ENCODE measurements at regions not wholly inside any gene's neighbourhood (a gene's known extent, or its start where the extent isn't known, plus 50 kb on each side); places are given as distances from the start of the nearest gene placed in this dataset.

GRCh38 chr9:119967867-119968535 is 598.8 kb upstream of the BRINP1 start:
- Histone ChIP-seq H3K36me3 (no peaks in the 10 kb centered on the region), H3K9me3 (replicated peaks) (no peaks in the 10 kb centered on the region), H3K4me1 (replicated peaks) (peaks cover 13% of the 10 kb centered on the region), H3K27me3 (replicated peaks) (no peaks in the 10 kb centered on the region), H3K27ac (no peak overlapping the region), H3K4me3 (no peak overlapping the region)
- DNase-seq (ENCODE audit: low read depth in 1 of 2, low spot score in 2 of 2) = no peak

- DNase-seq (ENCODE audit: low read depth in 1 of 2, low spot score in 2 of 2) = peak; percentile 81 to 89
- no peaks in the 10 kb centered on the region for H3K9me3 ChIP-seq (replicated peaks)
- H3K4me3 ChIP-seq = no peak overlapping the region
- peaks cover 17% of the 10 kb centered on the region for H3K4me1 ChIP-seq (replicated peaks)
- H3K36me3 ChIP-seq = no peaks in the 10 kb centered on the region
- no peaks in the 10 kb centered on the region for H3K27me3 ChIP-seq (replicated peaks)
- peak overlapping the region; percentile 84 for H3K27ac ChIP-seq
These were observed 594.6 kb upstream of the BRINP1 start for GRCh38 chr9:119963798-119964372.

- Histone ChIP-seq H3K27ac (peak overlapping the region; percentile 84), H3K36me3 (no peaks in the 10 kb centered on the region), H3K4me3 (no peak overlapping the region), H3K27me3 (replicated peaks) (no peaks in the 10 kb centered on the region), H3K9me3 (replicated peaks) (no peaks in the 10 kb centered on the region), H3K4me1 (replicated peaks) (peaks cover 17% of the 10 kb centered on the region)
- DNase-seq (ENCODE audit: low read depth in 1 of 2, low spot score in 2 of 2) = peak; percentile 75 to 82
These were observed 594.1 kb upstream of the BRINP1 start for GRCh38 chr9:119963258-119963797.

- Histone ChIP-seq H3K27me3 (replicated peaks) (no peaks in the 10 kb centered on the region), H3K4me1 (replicated peaks) (peaks cover 17% of the 10 kb centered on the region), H3K27ac (no peak overlapping the region), H3K4me3 (no peak overlapping the region), H3K9me3 (replicated peaks) (no peaks in the 10 kb centered on the region), H3K36me3 (no peaks in the 10 kb centered on the region)
- DNase-seq (ENCODE audit: low read depth in 1 of 2, low spot score in 2 of 2) = peak in 1 of 2 experiments; percentile 43
These were observed 592.7 kb upstream of the BRINP1 start for GRCh38 chr9:119961774-119962424.

- Histone ChIP-seq H3K9me3 (replicated peaks) (no peaks in the 10 kb centered on the region), H3K27me3 (replicated peaks) (no peaks in the 10 kb centered on the region), H3K4me1 (replicated peaks) (peaks cover 25% of the 10 kb centered on the region), H3K27ac (no peak overlapping the region), H3K36me3 (no peaks in the 10 kb centered on the region), H3K4me3 (no peak overlapping the region)
- DNase-seq (ENCODE audit: low read depth in 1 of 2, low spot score in 2 of 2) = no peak
These were observed 590.8 kb upstream of the BRINP1 start for GRCh38 chr9:119959846-119960545.

GRCh38 chr9:119956111-119956510 is 586.9 kb upstream of the BRINP1 start:
- no peaks in the 10 kb centered on the region for H3K27me3 ChIP-seq (replicated peaks)
- no peaks in the 10 kb centered on the region for H3K36me3 ChIP-seq
- no peak overlapping the region for H3K27ac ChIP-seq
- H3K4me1 ChIP-seq (replicated peaks) = peaks cover 28% of the 10 kb centered on the region
- no peaks in the 10 kb centered on the region for H3K9me3 ChIP-seq (replicated peaks)
- no peak for DNase-seq (ENCODE audit: low read depth in 1 of 2, low spot score in 2 of 2)
- no peak overlapping the region for H3K4me3 ChIP-seq

GRCh38 chr9:119955276-119955675 is 586.0 kb upstream of the BRINP1 start:
- DNase-seq (ENCODE audit: low read depth in 1 of 2, low spot score in 2 of 2) = peak in 1 of 2 experiments; percentile 38
- H3K4me3 ChIP-seq = no peak overlapping the region
- H3K4me1 ChIP-seq (replicated peaks) = peaks cover 35% of the 10 kb centered on the region
- no peaks in the 10 kb centered on the region for H3K36me3 ChIP-seq
- no peaks in the 10 kb centered on the region for H3K27me3 ChIP-seq (replicated peaks)
- H3K9me3 ChIP-seq (replicated peaks) = no peaks in the 10 kb centered on the region
- H3K27ac ChIP-seq = 0 out of 2 replicates have a peak overlapping the region, but pooled peaks have one; percentile 17

- Histone ChIP-seq H3K27me3 (replicated peaks) (no peaks in the 10 kb centered on the region), H3K9me3 (replicated peaks) (no peaks in the 10 kb centered on the region), H3K27ac (peak overlapping the region; percentile 70), H3K36me3 (no peaks in the 10 kb centered on the region), H3K4me1 (replicated peaks) (peaks cover 46% of the 10 kb centered on the region), H3K4me3 (no peak overlapping the region)
- no peak for DNase-seq (ENCODE audit: low read depth in 1 of 2, low spot score in 2 of 2)
These were observed 582.4 kb upstream of the BRINP1 start for GRCh38 chr9:119951591-119951990.

- Histone ChIP-seq H3K27ac (peak overlapping the region; percentile 70), H3K27me3 (replicated peaks) (no peaks in the 10 kb centered on the region), H3K36me3 (no peaks in the 10 kb centered on the region), H3K9me3 (replicated peaks) (no peaks in the 10 kb centered on the region), H3K4me3 (no peak overlapping the region), H3K4me1 (replicated peaks) (peaks cover 46% of the 10 kb centered on the region)
- peak; percentile 43 to 79 for DNase-seq (ENCODE audit: low read depth in 1 of 2, low spot score in 2 of 2)
These were observed 581.9 kb upstream of the BRINP1 start for GRCh38 chr9:119951090-119951489.

GRCh38 chr9:119945686-119946085 is 576.5 kb upstream of the BRINP1 start:
- no peaks in the 10 kb centered on the region for H3K9me3 ChIP-seq (replicated peaks)
- H3K36me3 ChIP-seq = no peaks in the 10 kb centered on the region
- no peak for DNase-seq (ENCODE audit: low read depth in 1 of 2, low spot score in 2 of 2)
- H3K4me3 ChIP-seq = no peak overlapping the region
- H3K27me3 ChIP-seq (replicated peaks) = no peaks in the 10 kb centered on the region
- H3K27ac ChIP-seq = no peak overlapping the region
- H3K4me1 ChIP-seq (replicated peaks) = peaks cover 15% of the 10 kb centered on the region

GRCh38 chr9:119941091-119941490 is 571.9 kb upstream of the BRINP1 start:
- no peak overlapping the region for H3K4me3 ChIP-seq
- DNase-seq (ENCODE audit: low read depth in 1 of 2, low spot score in 2 of 2) = no peak
- H3K36me3 ChIP-seq = no peaks in the 10 kb centered on the region
- no peaks in the 10 kb centered on the region for H3K4me1 ChIP-seq (replicated peaks)
- H3K9me3 ChIP-seq (replicated peaks) = no peaks in the 10 kb centered on the region
- no peak overlapping the region for H3K27ac ChIP-seq
- H3K27me3 ChIP-seq (replicated peaks) = no peaks in the 10 kb centered on the region

- H3K27me3 ChIP-seq (replicated peaks) = no peaks in the 10 kb centered on the region
- H3K4me1 ChIP-seq (replicated peaks) = no peaks in the 10 kb centered on the region
- no peak overlapping the region for H3K27ac ChIP-seq
- H3K36me3 ChIP-seq = no peaks in the 10 kb centered on the region
- no peaks in the 10 kb centered on the region for H3K9me3 ChIP-seq (replicated peaks)
- no peak for DNase-seq (ENCODE audit: low read depth in 1 of 2, low spot score in 2 of 2)
- H3K4me3 ChIP-seq = no peak overlapping the region
These were observed 569.6 kb upstream of the BRINP1 start for GRCh38 chr9:119938871-119939270.

- Histone ChIP-seq H3K4me1 (replicated peaks) (no peaks in the 10 kb centered on the region), H3K27ac (no peak overlapping the region), H3K36me3 (no peaks in the 10 kb centered on the region), H3K4me3 (no peak overlapping the region), H3K9me3 (replicated peaks) (no peaks in the 10 kb centered on the region), H3K27me3 (replicated peaks) (no peaks in the 10 kb centered on the region)
- DNase-seq (ENCODE audit: low read depth in 1 of 2, low spot score in 2 of 2) = no peak
These were observed 565.3 kb upstream of the BRINP1 start for GRCh38 chr9:119934497-119934896.

GRCh38 chr9:119933191-119933590 is 564.0 kb upstream of the BRINP1 start:
- Histone ChIP-seq H3K4me1 (replicated peaks) (no peaks in the 10 kb centered on the region), H3K27ac (no peak overlapping the region), H3K36me3 (no peaks in the 10 kb centered on the region), H3K4me3 (no peak overlapping the region), H3K9me3 (replicated peaks) (no peaks in the 10 kb centered on the region), H3K27me3 (replicated peaks) (no peaks in the 10 kb centered on the region)
- no peak for DNase-seq (ENCODE audit: low read depth in 1 of 2, low spot score in 2 of 2)
